ENCODE measurements at regions not wholly inside any gene's neighbourhood (a gene's known extent, or its start where the extent isn't known, plus 50 kb on each side); places are given as distances from the start of the nearest gene placed in this dataset.

DNA sequence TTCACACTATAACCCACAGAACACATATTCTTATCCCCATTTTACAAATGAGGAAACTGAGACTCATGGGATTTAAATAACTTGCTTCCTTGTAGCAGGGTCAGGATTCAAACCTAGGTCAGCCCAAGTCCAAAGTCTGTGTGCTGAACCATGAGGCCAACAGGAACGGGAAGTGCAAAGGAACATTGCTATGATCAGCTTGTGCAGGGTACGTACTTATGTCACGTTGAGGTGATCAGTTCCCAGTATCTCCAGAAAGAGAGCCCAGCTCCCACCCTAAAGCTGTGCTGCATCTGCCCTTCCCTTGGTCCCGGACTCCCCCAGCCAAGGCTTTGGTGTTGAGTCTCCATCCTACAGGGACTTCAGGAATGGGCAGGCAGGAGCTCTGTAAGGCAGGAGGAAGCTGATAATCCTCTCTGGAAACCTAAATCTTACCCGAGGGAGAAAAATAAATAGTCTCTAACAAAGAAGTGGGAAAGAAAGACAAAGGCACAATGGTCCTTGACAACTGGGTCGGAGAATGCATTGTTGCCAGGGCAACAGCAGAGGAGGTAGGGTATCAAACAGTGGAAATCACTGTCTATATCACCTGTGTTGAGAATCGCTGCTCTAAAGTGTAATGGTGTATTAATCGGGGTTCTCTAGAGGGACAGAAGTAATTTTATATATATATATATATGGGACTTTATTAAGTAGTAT lies 82.5 kb upstream of the FICD start:
- TF ChIP-seq EP300 (IDR thresholded peaks at IDR 0.05), result no peak
- TF ChIP-seq, protein P1, sequence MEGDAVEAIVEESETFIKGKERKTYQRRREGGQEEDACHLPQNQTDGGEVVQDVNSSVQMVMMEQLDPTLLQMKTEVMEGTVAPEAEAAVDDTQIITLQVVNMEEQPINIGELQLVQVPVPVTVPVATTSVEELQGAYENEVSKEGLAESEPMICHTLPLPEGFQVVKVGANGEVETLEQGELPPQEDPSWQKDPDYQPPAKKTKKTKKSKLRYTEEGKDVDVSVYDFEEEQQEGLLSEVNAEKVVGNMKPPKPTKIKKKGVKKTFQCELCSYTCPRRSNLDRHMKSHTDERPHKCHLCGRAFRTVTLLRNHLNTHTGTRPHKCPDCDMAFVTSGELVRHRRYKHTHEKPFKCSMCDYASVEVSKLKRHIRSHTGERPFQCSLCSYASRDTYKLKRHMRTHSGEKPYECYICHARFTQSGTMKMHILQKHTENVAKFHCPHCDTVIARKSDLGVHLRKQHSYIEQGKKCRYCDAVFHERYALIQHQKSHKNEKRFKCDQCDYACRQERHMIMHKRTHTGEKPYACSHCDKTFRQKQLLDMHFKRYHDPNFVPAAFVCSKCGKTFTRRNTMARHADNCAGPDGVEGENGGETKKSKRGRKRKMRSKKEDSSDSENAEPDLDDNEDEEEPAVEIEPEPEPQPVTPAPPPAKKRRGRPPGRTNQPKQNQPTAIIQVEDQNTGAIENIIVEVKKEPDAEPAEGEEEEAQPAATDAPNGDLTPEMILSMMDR (IDR thresholded peaks at IDR 0.05), result no peak
- TF ChIP-seq POLR2AphosphoS5 (IDR thresholded peaks at IDR 0.05), result no peak

Measured in esophagus muscularis mucosa (tissue), 4 donors.